Mucosa of descending colon (tissue), 3 donors: ENCODE measurements at regions not wholly inside any gene's neighbourhood (a gene's known extent, or its start where the extent isn't known, plus 50 kb on each side); places are given as distances from the start of the nearest gene placed in this dataset.

Experiments used
- ATAC-seq: fragments of 200-7000 bp; cut with Tn5 transposase; one replicate; pipeline ENCODE4 v1.9.1; 2020; ENCODE audit warnings: mild to moderate bottlenecking, moderate library complexity
- DNase-seq, 3 donors: peaks; one replicate each; pipeline ENCODE4 v3.0.0-alpha.2; 2020
- H3K36me3 ChIP-seq: fragments of 200-600 bp; one replicate; pipeline ENCODE4 v1.8.0; 2021; ENCODE audit warnings: low read depth, mild to moderate bottlenecking
- H3K4me1 ChIP-seq: fragments of 200-600 bp; one replicate; pipeline ENCODE4 v1.8.0; 2021; ENCODE audit warnings: low read depth, mild to moderate bottlenecking
- H3K4me3 ChIP-seq: fragments of 200-600 bp; one replicate; pipeline ENCODE4 v1.8.0; 2021; ENCODE audit warnings: mild to moderate bottlenecking
- H3K9me3 ChIP-seq: fragments of 200-600 bp; one replicate; pipeline ENCODE4 v1.8.0; 2021; ENCODE audit warnings: mild to moderate bottlenecking
- CTCF ChIP-seq: fragments of 200-600 bp; IDR thresholded peaks from one replicate; pipeline ENCODE4 v1.8.0; 2022; ENCODE audit warnings: antibody characterized with exemption, mild to moderate bottlenecking
- intact Hi-C, 2 donors: fragments of 100-400 bp; cut with DNase I in 1 of 2; cut with micrococcal nuclease in 1 of 2; formaldehyde crosslinking; loops; one replicate each; pipeline versions ENCODE4 v1.11.0 to v1.11.1; 2022; cut with DNase I, micrococcal nuclease
- donor health status: DM: no; HTN: no; CAD: no; lungs with moderate emphysema.
- donor health status: DM: no; HTN: no; CAD: no.
- donor health status: DM: no; HTN: yes; CAD: no.

GRCh38 chr13:85298387-85298924 is 500.8 kb downstream of the SLITRK6 start:
- Histone ChIP-seq H3K4me3 (no peak overlapping the region), H3K4me1 (no peaks in the 10 kb centered on the region), H3K36me3 (no peaks in the 10 kb centered on the region), H3K9me3 (no peaks in the 10 kb centered on the region)
- TF ChIP-seq CTCF: no peak
- no peak for DNase-seq
- no peak for ATAC-seq
- intact Hi-C loops: no loop called here

- ATAC-seq: no peak
- DNase-seq: no peak
- no peaks in the 10 kb centered on the region for H3K4me1 ChIP-seq
- TF ChIP-seq CTCF: no peak
- no peaks in the 10 kb centered on the region for H3K36me3 ChIP-seq
- intact Hi-C loops: no loop called here
- H3K4me3 ChIP-seq: no peak overlapping the region
- no peaks in the 10 kb centered on the region for H3K9me3 ChIP-seq
Measured at GRCh38 chr13:85288698-85289097, 510.5 kb downstream of the SLITRK6 start.

GRCh38 chr13:85287528-85287927 is 511.7 kb downstream of the SLITRK6 start:
- Histone ChIP-seq H3K4me3 (no peak overlapping the region), H3K9me3 (no peaks in the 10 kb centered on the region), H3K36me3 (no peaks in the 10 kb centered on the region), H3K4me1 (no peaks in the 10 kb centered on the region)
- no peak for TF ChIP-seq CTCF
- intact Hi-C loops: no loop called here
- ATAC-seq (no peak), DNase-seq (no peak)

GRCh38 chr13:85286081-85286480 is 513.1 kb downstream of the SLITRK6 start:
- no peak for DNase-seq
- Histone ChIP-seq H3K36me3 (no peaks in the 10 kb centered on the region), H3K4me1 (no peaks in the 10 kb centered on the region), H3K4me3 (no peak overlapping the region), H3K9me3 (no peaks in the 10 kb centered on the region)
- intact Hi-C loops: no loop called here
- TF ChIP-seq CTCF: no peak
- no peak for ATAC-seq

GRCh38 chr13:85284349-85284748 is 514.9 kb downstream of the SLITRK6 start:
- Histone ChIP-seq H3K4me1 (no peaks in the 10 kb centered on the region), H3K9me3 (no peaks in the 10 kb centered on the region), H3K36me3 (no peaks in the 10 kb centered on the region), H3K4me3 (no peak overlapping the region)
- intact Hi-C loops: no loop called here
- DNase-seq (no peak), ATAC-seq (no peak)
- TF ChIP-seq CTCF: no peak

- no peak for TF ChIP-seq CTCF
- intact Hi-C loops: no loop called here
- H3K4me1 ChIP-seq: no peaks in the 10 kb centered on the region
- H3K4me3 ChIP-seq: no peak overlapping the region
- no peaks in the 10 kb centered on the region for H3K36me3 ChIP-seq
- no peaks in the 10 kb centered on the region for H3K9me3 ChIP-seq
- ATAC-seq (no peak), DNase-seq (no peak)
Measured at GRCh38 chr13:85283408-85283807, 515.8 kb downstream of the SLITRK6 start.
